GM23338 (cell line): ENCODE measurements at regions not wholly inside any gene's neighbourhood (a gene's known extent, or its start where the extent isn't known, plus 50 kb on each side); places are given as distances from the start of the nearest gene placed in this dataset.

Source experiments
- ATAC-seq: fragments of 200-7000 bp; cut with Tn5 transposase; 3 replicates; pipeline ENCODE4 v1.9.1; 2020
- DNase-seq: peaks from one replicate; pipeline ENCODE4 v3.0.0-alpha.2; 2015; ENCODE audit warnings: low spot score
- H2AFZ ChIP-seq: fragments of 200-600 bp; sonication (generic); 2 replicates; pipeline ENCODE4 v1.8.0; 2016; ENCODE audit warnings: antibody characterized with exemption, mild to moderate bottlenecking, moderate library complexity
- H3F3A ChIP-seq: fragments of 200-600 bp; sonication (generic); replicated peaks from 2 replicates; pipeline ENCODE4 v1.8.0; 2017; ENCODE audit warnings: antibody characterized with exemption, mixed run types, low read depth
- H3K27ac ChIP-seq: fragments of 200-600 bp; sonication (generic); 2 replicates; pipeline ENCODE4 v1.6.1; 2016; ENCODE audit warnings: low read depth
- H3K27me3 ChIP-seq: fragments of 200-600 bp; sonication (generic); 2 replicates; pipeline ENCODE4 v1.8.0; 2016; ENCODE audit warnings: mild to moderate bottlenecking, mixed run types, moderate library complexity; ENCODE audit not compliant: insufficient read depth
- H3K36me3 ChIP-seq: fragments of 200-600 bp; sonication (generic); 2 replicates; pipeline ENCODE4 v1.8.0; 2016; ENCODE audit warnings: mild to moderate bottlenecking; ENCODE audit not compliant: insufficient read depth
- H3K4me1 ChIP-seq: fragments of 200-600 bp; sonication (generic); 2 replicates; pipeline ENCODE4 v1.8.0; 2016; ENCODE audit warnings: mild to moderate bottlenecking, moderate library complexity; ENCODE audit not compliant: insufficient read depth
- H3K4me2 ChIP-seq: fragments of 200-600 bp; sonication (generic); 2 replicates; pipeline ENCODE4 v1.7.1; 2017; ENCODE audit warnings: mixed run types
- H3K4me3 ChIP-seq: fragments of 200-600 bp; sonication (generic); 2 replicates; pipeline ENCODE4 v1.6.1; 2016; ENCODE audit warnings: mixed run types
- H3K79me2 ChIP-seq: fragments of 200-600 bp; sonication (generic); replicated peaks from 2 replicates; pipeline ENCODE4 v1.8.0; 2017; ENCODE audit warnings: mild to moderate bottlenecking; ENCODE audit not compliant: insufficient read depth
- H3K9me2 ChIP-seq: fragments of 200-600 bp; sonication (generic); 2 replicates; pipeline ENCODE4 v1.8.0; 2017; ENCODE audit not compliant: insufficient read depth
- H4K20me1 ChIP-seq: fragments of 200-600 bp; sonication (generic); replicated peaks from 2 replicates; pipeline ENCODE4 v1.8.0; 2017; ENCODE audit warnings: mild to moderate bottlenecking; ENCODE audit not compliant: insufficient read depth
- H3K27ac Mint-ChIP-seq: 2 replicates; pipeline ENCODE4 v1.8.0; 2020; ENCODE audit warnings: inconsistent platforms, mild to moderate bottlenecking, moderate library complexity, mixed read lengths
- H3K27me3 Mint-ChIP-seq: 3 replicates; pipeline ENCODE4 v1.8.0; 2022; ENCODE audit warnings: low read depth, mild to moderate bottlenecking, moderate library complexity, mixed read lengths, inconsistent platforms; ENCODE audit not compliant: insufficient read depth, poor library complexity
- H3K36me3 Mint-ChIP-seq: 3 replicates; pipeline ENCODE4 v1.8.0; 2021; ENCODE audit warnings: low read depth, mild to moderate bottlenecking, inconsistent platforms, moderate library complexity, mixed read lengths
- H3K4me1 Mint-ChIP-seq: 3 replicates; pipeline ENCODE4 v1.8.0; 2020; ENCODE audit warnings: mild to moderate bottlenecking, inconsistent platforms, mixed read lengths
- H3K4me3 Mint-ChIP-seq: 3 replicates; pipeline ENCODE4 v1.8.0; 2021; ENCODE audit warnings: moderate library complexity, mild to moderate bottlenecking, inconsistent platforms, mixed read lengths
- H3K9me3 Mint-ChIP-seq: 3 replicates; pipeline ENCODE4 v1.8.0; 2020; ENCODE audit warnings: moderate library complexity, mild to moderate bottlenecking, inconsistent platforms, mixed read lengths
- CREB1 ChIP-seq: fragments of 250-450 bp; sonication (Bioruptor Pico); IDR thresholded peaks from 2 replicates; pipeline ENCODE4 v1.5.0; 2020; ENCODE audit warnings: low read depth, mild to moderate bottlenecking, moderate library complexity
- CTCF ChIP-seq, 2 experiments: fragments of 200-600 bp in 1 of 2; sonication (generic) in 1 of 2; conservative IDR thresholded peaks; 2 replicates each; pipeline versions ENCODE4 v1.5.1 to v1.6.1; 2016 to 2017; ENCODE audit warnings: antibody characterized with exemption in 2 of 2, low read depth in 2 of 2, mild to moderate bottlenecking in 2 of 2, moderate library complexity in 1 of 2
- EZH2phosphoT487 ChIP-seq: fragments of 200-600 bp; sonication (generic); IDR thresholded peaks from one replicate; pipeline ENCODE4 v1.8.1; 2018; ENCODE audit warnings: antibody characterized with exemption; ENCODE audit not compliant: unreplicated experiment
- JUNB ChIP-seq: IDR thresholded peaks from one replicate; pipeline ENCODE4 v1.6.1; 2016; ENCODE audit warnings: antibody characterized with exemption; ENCODE audit not compliant: unreplicated experiment
- NANOG ChIP-seq: IDR thresholded peaks from 2 replicates; pipeline ENCODE4 v1.6.1; 2016; ENCODE audit warnings: antibody characterized with exemption, borderline replicate concordance
- POLR2AphosphoS5 ChIP-seq: IDR thresholded peaks from 2 replicates; pipeline ENCODE4 v1.6.1; 2016; ENCODE audit warnings: antibody characterized with exemption, low read depth
- REST ChIP-seq: IDR thresholded peaks from one replicate; pipeline ENCODE4 v1.6.1; 2018; ENCODE audit warnings: antibody characterized with exemption; ENCODE audit not compliant: unreplicated experiment
- STAT1 ChIP-seq: IDR thresholded peaks from one replicate; pipeline ENCODE4 v1.6.1; 2016; ENCODE audit warnings: antibody characterized with exemption; ENCODE audit not compliant: unreplicated experiment
- ZNF114 ChIP-seq: fragments of 250-450 bp; sonication (Bioruptor Pico); IDR thresholded peaks from 2 replicates; pipeline ENCODE4 v1.5.0; 2020; ENCODE audit warnings: mild to moderate bottlenecking, moderate library complexity
- ZNF331 ChIP-seq: fragments of 250-450 bp; sonication (Bioruptor Pico); IDR thresholded peaks from 2 replicates; pipeline ENCODE4 v1.5.0; 2020; ENCODE audit warnings: low read depth, mild to moderate bottlenecking, moderate library complexity

- no peaks in the 10 kb centered on the region for H4K20me1 ChIP-seq
- peaks cover 27% of the 10 kb centered on the region for H3K4me1 Mint-ChIP-seq
- no peaks in the 10 kb centered on the region for H3K27me3 ChIP-seq
- H3K79me2 ChIP-seq, result no peaks in the 10 kb centered on the region
- H2AFZ ChIP-seq, result peak overlapping the region; percentile 85; the same call in 1 of the 2 replicates
- no peak for DNase-seq
- H3K4me2 ChIP-seq, result no peak overlapping the region
- no peak overlapping the region for H3K27ac ChIP-seq
- H3F3A ChIP-seq, result no peaks in the 10 kb centered on the region
- H3K9me2 ChIP-seq, result no peaks in the 10 kb centered on the region; the same call in 1 of the 2 replicates
- H3K4me3 Mint-ChIP-seq, result no peak overlapping the region
- no peaks in the 10 kb centered on the region; the same call in 2 of the 3 replicates for H3K36me3 Mint-ChIP-seq
- no peak overlapping the region for H3K4me3 ChIP-seq
- H3K4me1 ChIP-seq, result peaks cover 7% of the 10 kb centered on the region; the same call in 1 of the 2 replicates
- ATAC-seq, result no peak
- H3K36me3 ChIP-seq, result 0 out of 2 replicates have a peak, but pooled peaks cover 5% of the 10 kb centered on the region
- peaks cover 4% of the 10 kb centered on the region; the same call in 2 of the 3 replicates for H3K9me3 Mint-ChIP-seq
- no peak for TF ChIP-seq ZNF331 (CRISPR knock-in tag)
- no peak for TF ChIP-seq POLR2AphosphoS5
- no peak for TF ChIP-seq CREB1 (CRISPR knock-in tag)
- H3K27ac Mint-ChIP-seq, result no peak overlapping the region
- peaks cover 7% of the 10 kb centered on the region for H3K27me3 Mint-ChIP-seq
Measured at GRCh38 chr13:24625331-24625731, 54.9 kb upstream of the ATP12A start.

- H3K4me3 ChIP-seq, result no peak overlapping the region
- H3K36me3 ChIP-seq, result 0 out of 2 replicates have a peak, but pooled peaks cover 5% of the 10 kb centered on the region
- peaks cover 7% of the 10 kb centered on the region; the same call in 1 of the 2 replicates for H3K4me1 ChIP-seq
- no peak overlapping the region for H3K4me2 ChIP-seq
- Mint-ChIP-seq H3K9me3 (peaks cover 4% of the 10 kb centered on the region; the same call in 2 of the 3 replicates), H3K36me3 (no peaks in the 10 kb centered on the region; the same call in 2 of the 3 replicates), H3K4me3 (no peak overlapping the region), H3K4me1 (peaks cover 35% of the 10 kb centered on the region), H3K27ac (no peak overlapping the region), H3K27me3 (peaks cover 13% of the 10 kb centered on the region)
- H3K79me2 ChIP-seq, result no peaks in the 10 kb centered on the region
- no peak for ATAC-seq
- peaks cover 2% of the 10 kb centered on the region; the same call in 1 of the 2 replicates for H3K9me2 ChIP-seq
- H3F3A ChIP-seq, result no peaks in the 10 kb centered on the region
- no peak overlapping the region for H3K27ac ChIP-seq
- no peaks in the 10 kb centered on the region for H4K20me1 ChIP-seq
- peak overlapping the region; percentile 96 for H2AFZ ChIP-seq
- no peaks in the 10 kb centered on the region for H3K27me3 ChIP-seq
- no peak for DNase-seq
- TF ChIP-seq REST, result no peak
- no peak for TF ChIP-seq POLR2AphosphoS5
- TF ChIP-seq CTCF (conservative IDR thresholded peaks at IDR 0.05; ENCODE audit: low read depth in 2 of 2), result no peak
- no peak for TF ChIP-seq ZNF114 (CRISPR knock-in tag)
- TF ChIP-seq NANOG, result no peak
- TF ChIP-seq STAT1, result no peak
- TF ChIP-seq ZNF331 (CRISPR knock-in tag), result no peak
- TF ChIP-seq EZH2phosphoT487, result no peak
- no peak for TF ChIP-seq CREB1 (CRISPR knock-in tag)
- TF ChIP-seq JUNB, result no peak
Measured at GRCh38 chr13:24625870-24626849, 54.0 kb upstream of the ATP12A start.
